Trophoblast cell (in vitro differentiated cells and primary cell): ENCODE measurements at regions not wholly inside any gene's neighbourhood (a gene's known extent, or its start where the extent isn't known, plus 50 kb on each side); places are given as distances from the start of the nearest gene placed in this dataset.

ENCODE experiments used
- DNase-seq, 2 donors: peaks; one replicate each; pipeline ENCODE4 v3.0.0-alpha.2; 2016
- H2AFZ ChIP-seq: 2 replicates; pipeline ENCODE4 v1.6.1; 2013; ENCODE audit warnings: low read length, moderate library complexity, mild to moderate bottlenecking; ENCODE audit not compliant: insufficient read depth, poor library complexity
- H2AK5ac ChIP-seq: 2 replicates; pipeline ENCODE4 v1.6.1; 2013; ENCODE audit warnings: mild to moderate bottlenecking, low read length
- H2BK120ac ChIP-seq: 2 replicates; pipeline ENCODE4 v1.6.1; 2013; ENCODE audit warnings: low read length, mild to moderate bottlenecking, moderate library complexity; ENCODE audit not compliant: insufficient read depth, poor library complexity
- H2BK12ac ChIP-seq: 2 replicates; pipeline ENCODE4 v1.6.1; 2013; ENCODE audit warnings: mild to moderate bottlenecking, low read length, moderate library complexity
- H2BK5ac ChIP-seq: 2 replicates; pipeline ENCODE4 v1.6.1; 2013; ENCODE audit warnings: low read length, low read depth, moderate library complexity, mild to moderate bottlenecking; ENCODE audit not compliant: poor library complexity
- H3K14ac ChIP-seq: 2 replicates; pipeline ENCODE4 v1.6.1; 2013; ENCODE audit warnings: mild to moderate bottlenecking, low read length
- H3K18ac ChIP-seq: 2 replicates; pipeline ENCODE4 v1.6.1; 2013; ENCODE audit warnings: mild to moderate bottlenecking, low read length
- H3K23ac ChIP-seq: 2 replicates; pipeline ENCODE4 v1.6.1; 2013; ENCODE audit warnings: low read length
- H3K27ac ChIP-seq: 2 replicates; pipeline ENCODE4 v1.5.1; 2013; ENCODE audit warnings: low read depth, mild to moderate bottlenecking, inconsistent platforms, low read length, moderate library complexity
- H3K27me3 ChIP-seq: 2 replicates; pipeline ENCODE4 v1.6.1; 2013; ENCODE audit warnings: inconsistent platforms, mild to moderate bottlenecking, low read length, moderate library complexity; ENCODE audit not compliant: insufficient read depth
- H3K36me3 ChIP-seq, 2 experiments: 1 replicate in 1 of 2; 2 replicates in 1 of 2; pipeline ENCODE4 v1.6.1; 2013; ENCODE audit warnings: low read length in 2 of 2, mild to moderate bottlenecking in 2 of 2, moderate library complexity in 1 of 2; ENCODE audit not compliant: insufficient read depth in 2 of 2, control insufficient read depth in 1 of 2
- H3K4ac ChIP-seq: 2 replicates; pipeline ENCODE4 v1.6.1; 2013; ENCODE audit warnings: low read depth, mild to moderate bottlenecking, low read length, moderate library complexity
- H3K4me1 ChIP-seq, 2 experiments: 1 replicate in 1 of 2; 2 replicates in 1 of 2; pipeline ENCODE4 v1.6.1; 2013; ENCODE audit warnings: low read length in 2 of 2, mild to moderate bottlenecking in 2 of 2, moderate library complexity in 1 of 2; ENCODE audit not compliant: insufficient read depth in 2 of 2, control insufficient read depth in 1 of 2
- H3K4me2 ChIP-seq: 2 replicates; pipeline ENCODE4 v1.6.1; 2013; ENCODE audit warnings: inconsistent platforms, mild to moderate bottlenecking, low read length, moderate library complexity
- H3K4me3 ChIP-seq: 2 replicates; pipeline ENCODE4 v1.5.1; 2013; ENCODE audit warnings: mild to moderate bottlenecking, low read depth, low read length, inconsistent platforms
- H3K79me1 ChIP-seq: one replicate; pipeline ENCODE4 v1.6.1; 2013; ENCODE audit warnings: low read length
- H3K79me2 ChIP-seq: 2 replicates; pipeline ENCODE4 v1.6.1; 2013; ENCODE audit warnings: low read length, mild to moderate bottlenecking; ENCODE audit not compliant: control insufficient read depth, insufficient read depth, poor library complexity
- H3K9ac ChIP-seq: 2 replicates; pipeline ENCODE4 v1.6.1; 2013; ENCODE audit warnings: mild to moderate bottlenecking, low read length
- H3K9me3 ChIP-seq: 2 replicates; pipeline ENCODE4 v1.6.1; 2013; ENCODE audit warnings: low read depth, mild to moderate bottlenecking, control low read depth, inconsistent platforms, low read length; ENCODE audit not compliant: insufficient read depth
- H4K12ac ChIP-seq: 2 replicates; pipeline ENCODE4 v1.6.1; 2013; ENCODE audit warnings: low read depth, mild to moderate bottlenecking, low read length, moderate library complexity
- H4K8ac ChIP-seq: 2 replicates; pipeline ENCODE4 v1.6.1; 2013; ENCODE audit warnings: low read depth, mild to moderate bottlenecking, low read length, moderate library complexity
- H4K91ac ChIP-seq: one replicate; pipeline ENCODE4 v1.6.1; 2013; ENCODE audit warnings: low read depth, mild to moderate bottlenecking, low read length, moderate library complexity
- WGBS: extraction: QIAGEN DNeasy Blood & Tissue Kit; methylation state at CpG from one replicate; pipeline ENCODE4 v1.1.7; 2013; ENCODE audit warnings: missing lambda C conversion rate; ENCODE audit not compliant: insufficient read length, insufficient coverage; ENCODE audit errors: extremely low coverage; 5-methylcytosine and 5-hydroxymethylcytosine counted together

DNA sequence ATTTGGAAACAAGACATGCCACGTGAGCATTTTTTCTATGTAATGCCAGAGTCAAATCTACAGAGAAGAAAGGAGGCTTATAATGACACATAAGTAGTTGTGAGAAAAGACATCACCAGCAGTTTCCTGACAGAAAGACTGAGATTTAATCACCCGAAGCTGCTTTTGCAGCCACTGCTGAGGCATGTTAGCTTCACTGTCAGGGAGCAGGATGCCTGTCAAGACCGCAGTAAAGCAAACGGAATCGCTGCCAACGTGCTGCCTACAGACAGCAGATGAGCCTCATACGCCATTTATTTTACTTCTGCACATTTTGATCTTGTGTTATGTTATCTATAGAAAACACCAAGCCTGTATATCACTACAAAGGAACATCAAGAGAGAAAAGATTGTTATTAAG is 68.7 kb upstream of the NDST3 start:
- Histone ChIP-seq H3K79me1 (no peaks in the 10 kb centered on the region), H2BK120ac (no peak overlapping the region), H3K4me2 (no peak overlapping the region), H2AFZ (no peak overlapping the region), H3K9ac (no peak overlapping the region), H3K4me1 (no peaks in the 10 kb centered on the region), H2BK12ac (no peak overlapping the region), H2AK5ac (no peak overlapping the region), H3K27ac (no peak overlapping the region), H4K8ac (no peak overlapping the region), H3K23ac (no peak overlapping the region), H3K36me3 (no peaks in the 10 kb centered on the region), H3K27me3 (no peaks in the 10 kb centered on the region), H3K9me3 (no peaks in the 10 kb centered on the region), H3K14ac (no peak overlapping the region), H3K18ac (no peak overlapping the region), H3K4ac (no peak overlapping the region), H3K79me2 (no peaks in the 10 kb centered on the region), H4K91ac (no peak overlapping the region), H2BK5ac (no peak overlapping the region), H4K12ac (no peak overlapping the region), H3K4me3 (no peak overlapping the region)
- DNase-seq: no peak
- WGBS: no CpG with 5 or more reads among the region's 7 CpGs

DNA sequence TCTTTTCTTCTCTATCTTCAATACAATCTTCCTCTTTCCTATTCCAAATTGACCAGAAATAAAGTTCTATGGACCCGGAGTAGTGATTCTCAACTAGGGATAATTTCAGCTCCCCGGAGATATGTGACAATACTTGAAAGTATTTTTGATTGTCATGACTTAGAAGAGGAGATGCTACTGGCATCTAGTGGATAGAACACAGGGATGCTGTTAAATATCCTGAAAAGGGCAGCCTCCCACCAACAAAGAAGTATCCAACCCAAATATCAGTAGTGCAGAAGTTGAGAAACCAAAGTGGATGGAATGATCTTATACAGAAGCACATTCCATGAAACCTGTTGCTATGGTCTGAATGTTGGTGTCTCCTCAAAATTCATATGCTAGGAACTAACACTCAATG is 65.7 kb upstream of the NDST3 start:
- Histone ChIP-seq H4K91ac (no peak overlapping the region), H3K27me3 (no peaks in the 10 kb centered on the region), H3K9me3 (no peaks in the 10 kb centered on the region), H3K18ac (no peak overlapping the region), H3K4me3 (no peak overlapping the region), H3K4me2 (no peak overlapping the region), H3K4me1 (no peaks in the 10 kb centered on the region), H3K36me3 (no peaks in the 10 kb centered on the region), H3K27ac (no peak overlapping the region), H3K4ac (no peak overlapping the region), H3K79me1 (no peaks in the 10 kb centered on the region), H3K9ac (no peak overlapping the region), H2BK120ac (no peak overlapping the region), H3K14ac (no peak overlapping the region), H2AK5ac (no peak overlapping the region), H4K12ac (no peak overlapping the region), H3K23ac (no peak overlapping the region), H2BK5ac (no peak overlapping the region), H2BK12ac (no peak overlapping the region), H4K8ac (no peak overlapping the region), H2AFZ (no peak overlapping the region), H3K79me2 (no peaks in the 10 kb centered on the region)
- WGBS: no CpG with 5 or more reads among the region's 2 CpGs
- DNase-seq: no peak

DNA sequence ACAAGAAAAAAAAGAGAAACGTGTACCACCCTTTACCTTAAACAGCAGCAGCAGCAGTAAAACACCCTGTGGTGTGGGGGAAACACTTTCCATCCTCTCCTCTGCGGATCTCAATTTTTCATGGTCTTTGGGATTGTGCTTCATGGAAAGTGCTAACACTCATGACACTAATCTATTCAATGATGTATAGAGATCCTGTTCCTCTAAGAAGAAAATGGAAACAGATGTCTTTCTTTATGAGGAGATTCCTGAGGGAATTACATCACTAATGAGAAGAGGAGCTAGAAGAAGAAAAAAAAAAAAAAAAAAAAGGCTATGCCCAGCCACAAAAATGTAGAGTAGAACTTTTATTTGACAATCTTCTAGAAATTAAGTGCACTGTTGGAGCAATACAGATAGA is 62.9 kb upstream of the NDST3 start:
- H2BK120ac ChIP-seq: no peak overlapping the region
- H3K79me1 ChIP-seq: no peaks in the 10 kb centered on the region
- no peak overlapping the region for H3K9ac ChIP-seq
- no peaks in the 10 kb centered on the region for H3K79me2 ChIP-seq
- no peak overlapping the region for H3K4me2 ChIP-seq
- no peak overlapping the region for H3K4ac ChIP-seq
- no peak for DNase-seq
- no peak overlapping the region for H2BK5ac ChIP-seq
- H3K4me1 ChIP-seq: no peaks in the 10 kb centered on the region
- H3K9me3 ChIP-seq: no peaks in the 10 kb centered on the region
- no peaks in the 10 kb centered on the region for H3K27me3 ChIP-seq
- H3K36me3 ChIP-seq: no peaks in the 10 kb centered on the region
- no peak overlapping the region for H2AFZ ChIP-seq
- no peak overlapping the region for H4K91ac ChIP-seq
- H3K4me3 ChIP-seq: no peak overlapping the region
- H4K8ac ChIP-seq: no peak overlapping the region
- H3K18ac ChIP-seq: no peak overlapping the region
- no peak overlapping the region for H3K14ac ChIP-seq
- H2AK5ac ChIP-seq: no peak overlapping the region
- no peak overlapping the region for H3K23ac ChIP-seq
- H4K12ac ChIP-seq: no peak overlapping the region
- WGBS: no CpG with 5 or more reads among the region's 2 CpGs
- H3K27ac ChIP-seq: no peak overlapping the region
- H2BK12ac ChIP-seq: no peak overlapping the region

DNA sequence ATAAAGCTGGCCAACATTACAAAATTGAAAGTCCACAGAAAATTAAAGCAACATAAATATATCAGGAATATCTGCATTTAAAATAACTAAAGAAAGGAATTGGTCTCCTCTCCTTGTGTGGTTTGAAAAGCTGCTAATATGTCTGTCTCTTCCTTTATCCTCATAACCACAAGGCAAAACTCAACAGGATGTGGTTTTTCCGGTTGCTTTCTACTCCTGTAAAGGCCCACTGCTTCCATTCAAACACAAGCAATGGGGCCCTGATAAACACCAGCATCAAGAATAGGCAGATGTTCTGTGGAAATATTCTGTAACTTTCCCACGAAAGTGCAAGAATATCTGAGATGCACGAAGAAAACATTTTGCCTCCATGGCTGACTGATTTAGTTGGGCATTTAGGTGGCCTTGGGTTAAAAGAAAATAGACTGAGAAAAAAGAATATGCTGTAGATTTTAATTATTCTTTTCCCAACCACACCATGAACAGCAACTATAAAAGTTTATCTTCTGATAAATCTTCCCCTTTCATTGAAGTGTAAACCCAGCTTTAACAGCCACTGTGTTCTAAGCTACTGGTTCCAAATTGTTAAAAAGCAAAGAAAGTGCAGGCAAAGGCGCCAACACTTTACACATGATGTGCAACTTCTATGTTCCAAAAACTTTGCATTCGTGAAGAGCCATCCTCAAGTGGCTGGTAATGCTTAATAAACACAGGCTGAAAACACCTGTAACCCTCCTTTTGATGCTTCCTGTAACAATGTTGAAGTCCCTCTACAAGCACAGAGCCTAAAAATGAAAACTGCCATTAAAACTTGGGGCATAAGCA is 50.5 kb upstream of the NDST3 start:
- no peaks in the 10 kb centered on the region for H3K9me3 ChIP-seq
- no peaks in the 10 kb centered on the region for H3K4me1 ChIP-seq
- H2BK5ac ChIP-seq: no peak overlapping the region
- no peak overlapping the region for H2AK5ac ChIP-seq
- no peak overlapping the region for H4K91ac ChIP-seq
- H3K4me2 ChIP-seq: no peak overlapping the region
- no peak overlapping the region for H2BK120ac ChIP-seq
- H2AFZ ChIP-seq: no peak overlapping the region
- no peak overlapping the region for H3K23ac ChIP-seq
- H3K14ac ChIP-seq: no peak overlapping the region
- H3K79me1 ChIP-seq: no peaks in the 10 kb centered on the region
- no peak for DNase-seq
- no peak overlapping the region for H3K27ac ChIP-seq
- H2BK12ac ChIP-seq: no peak overlapping the region
- no peaks in the 10 kb centered on the region for H3K79me2 ChIP-seq
- no peak overlapping the region for H4K12ac ChIP-seq
- H3K36me3 ChIP-seq: no peaks in the 10 kb centered on the region
- H3K4ac ChIP-seq: no peak overlapping the region
- no peak overlapping the region for H3K9ac ChIP-seq
- H3K4me3 ChIP-seq: no peak overlapping the region
- no peaks in the 10 kb centered on the region for H3K27me3 ChIP-seq
- H4K8ac ChIP-seq: no peak overlapping the region
- WGBS: no CpG with 5 or more reads among the region's 5 CpGs
- no peak overlapping the region for H3K18ac ChIP-seq
